Fibroblast of villous mesenchyme (primary cell): ENCODE measurements at regions not wholly inside any gene's neighbourhood (a gene's known extent, or its start where the extent isn't known, plus 50 kb on each side); places are given as distances from the start of the nearest gene placed in this dataset.

ENCODE experiments used
- DNase-seq: peaks from one replicate; pipeline ENCODE4 v3.0.0-alpha.2; 2010; ENCODE audit warnings: low read depth
- H3K4me3 ChIP-seq: 2 replicates; pipeline ENCODE4 v1.5.1; 2011; ENCODE audit warnings: low read depth, mild to moderate bottlenecking, low read length
- TF ChIP-seq, protein P1 (sequence below): IDR thresholded peaks from 2 replicates; pipeline ENCODE4 v1.5.1; 2012; ENCODE audit warnings: low read depth, mild to moderate bottlenecking, low read length; ENCODE audit not compliant: insufficient read depth

GRCh38 chr13:73918691-73919090, 215.5 kb downstream of the KLF12 start:
- DNase-seq: no peak
- no peak overlapping the region for H3K4me3 ChIP-seq
- TF ChIP-seq, protein P1, sequence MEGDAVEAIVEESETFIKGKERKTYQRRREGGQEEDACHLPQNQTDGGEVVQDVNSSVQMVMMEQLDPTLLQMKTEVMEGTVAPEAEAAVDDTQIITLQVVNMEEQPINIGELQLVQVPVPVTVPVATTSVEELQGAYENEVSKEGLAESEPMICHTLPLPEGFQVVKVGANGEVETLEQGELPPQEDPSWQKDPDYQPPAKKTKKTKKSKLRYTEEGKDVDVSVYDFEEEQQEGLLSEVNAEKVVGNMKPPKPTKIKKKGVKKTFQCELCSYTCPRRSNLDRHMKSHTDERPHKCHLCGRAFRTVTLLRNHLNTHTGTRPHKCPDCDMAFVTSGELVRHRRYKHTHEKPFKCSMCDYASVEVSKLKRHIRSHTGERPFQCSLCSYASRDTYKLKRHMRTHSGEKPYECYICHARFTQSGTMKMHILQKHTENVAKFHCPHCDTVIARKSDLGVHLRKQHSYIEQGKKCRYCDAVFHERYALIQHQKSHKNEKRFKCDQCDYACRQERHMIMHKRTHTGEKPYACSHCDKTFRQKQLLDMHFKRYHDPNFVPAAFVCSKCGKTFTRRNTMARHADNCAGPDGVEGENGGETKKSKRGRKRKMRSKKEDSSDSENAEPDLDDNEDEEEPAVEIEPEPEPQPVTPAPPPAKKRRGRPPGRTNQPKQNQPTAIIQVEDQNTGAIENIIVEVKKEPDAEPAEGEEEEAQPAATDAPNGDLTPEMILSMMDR: no peak

GRCh38 chr13:73913751-73914518, 220.3 kb downstream of the KLF12 start:
- no peak for DNase-seq
- TF ChIP-seq, protein P1: no peak
- H3K4me3 ChIP-seq: no peak overlapping the region

DNA sequence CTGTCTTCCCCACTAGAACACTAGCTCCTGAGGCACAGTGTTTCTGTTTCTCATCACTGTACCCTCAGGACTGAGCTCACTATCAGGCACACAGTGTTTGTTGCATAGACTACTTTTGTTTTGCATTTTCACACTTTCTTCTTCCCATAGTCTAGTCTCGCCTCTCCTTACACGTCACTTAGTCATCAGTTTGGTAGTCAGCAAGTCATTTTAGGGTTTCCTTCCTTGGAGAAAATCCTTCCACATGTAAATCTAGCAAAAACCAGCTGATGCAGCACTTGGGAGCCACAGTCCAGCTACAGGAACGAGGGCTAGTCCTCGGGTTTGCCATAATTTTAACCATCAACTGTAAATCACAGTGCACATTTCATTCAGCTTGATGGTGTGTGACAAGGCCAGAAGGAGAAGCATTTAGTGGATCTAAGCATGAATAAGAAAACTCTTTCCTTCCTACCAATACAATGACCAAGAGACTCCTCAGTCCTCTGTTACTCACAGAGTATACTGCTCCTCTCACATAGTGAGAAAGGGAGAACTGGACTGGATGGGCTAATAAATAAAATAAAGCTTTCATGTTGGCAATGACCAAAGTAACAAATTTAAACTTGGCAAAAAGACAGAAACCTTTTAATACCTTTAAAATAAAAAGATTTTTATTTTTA, 221.0 kb downstream of the KLF12 start:
- DNase-seq: peak; percentile 64
- no peak overlapping the region for H3K4me3 ChIP-seq
- TF ChIP-seq, protein P1: no peak

DNA sequence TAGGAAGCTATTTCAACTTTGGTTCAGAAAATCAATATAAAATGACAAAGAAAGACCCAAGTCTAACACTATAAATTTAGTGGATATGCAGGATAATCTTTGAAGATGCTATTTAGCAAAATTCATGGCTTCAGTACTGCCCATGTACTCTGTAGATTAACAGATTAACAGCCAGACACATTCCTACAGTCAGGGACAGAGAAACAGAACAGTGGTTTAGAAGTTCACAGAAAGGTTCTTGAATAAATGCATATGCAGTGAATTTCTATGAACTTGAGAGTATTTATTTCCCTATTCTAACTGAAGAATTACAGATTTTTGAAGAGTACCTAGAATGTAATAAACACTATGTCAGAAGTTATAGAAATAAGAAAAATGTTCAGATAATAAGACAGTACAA, 222.8 kb downstream of the KLF12 start:
- DNase-seq: no peak
- no peak overlapping the region for H3K4me3 ChIP-seq
- TF ChIP-seq, protein P1: no peak

DNA sequence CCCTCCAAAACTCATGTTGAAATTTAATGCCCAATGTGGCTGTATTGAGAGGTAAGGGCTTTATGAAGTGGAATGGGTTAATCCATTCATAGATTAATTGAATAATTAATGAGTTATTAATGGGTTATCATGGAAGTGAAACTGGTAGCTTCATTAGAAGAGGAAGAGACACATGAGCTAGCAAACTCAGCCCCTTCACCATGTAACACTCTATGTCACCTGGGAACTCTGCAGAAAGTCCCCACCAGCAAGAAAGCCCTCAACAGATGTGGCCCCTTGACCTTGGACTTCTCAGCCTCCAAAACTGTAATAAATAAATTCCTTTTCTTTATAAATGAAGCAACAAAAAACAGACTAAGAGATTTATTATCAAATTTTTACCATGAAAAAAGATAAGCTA, 223.5 kb downstream of the KLF12 start:
- H3K4me3 ChIP-seq: no peak overlapping the region
- TF ChIP-seq, protein P1: no peak
- no peak for DNase-seq

DNA sequence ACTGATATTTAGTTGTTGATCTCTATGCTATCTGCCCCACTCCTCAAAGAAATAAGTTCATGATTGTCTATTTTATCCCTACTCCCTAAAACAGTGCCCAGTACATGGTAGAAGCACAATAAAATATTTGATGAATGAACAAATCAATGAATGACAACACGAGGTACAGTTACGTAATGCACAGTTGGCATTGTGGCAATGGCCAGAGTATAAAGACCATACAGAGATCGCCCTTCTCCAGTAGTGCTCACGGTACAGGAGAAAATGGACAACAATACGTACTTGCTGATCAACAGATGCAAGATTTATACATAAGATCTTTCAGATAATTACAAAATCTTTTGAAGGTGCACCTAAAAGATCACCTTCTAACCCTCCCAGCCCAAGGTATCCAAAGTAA, 225.4 kb downstream of the KLF12 start:
- TF ChIP-seq, protein P1: no peak
- H3K4me3 ChIP-seq: no peak overlapping the region
- DNase-seq: no peak
